ENCODE measurements at regions not wholly inside any gene's neighbourhood (a gene's known extent, or its start where the extent isn't known, plus 50 kb on each side); places are given as distances from the start of the nearest gene placed in this dataset.

GRCh38 chr2:173854141-173854540 lies 111.0 kb downstream of the SP3 start:
- no peak for ATAC-seq
- H3K27me3 Mint-ChIP-seq (ENCODE audit: low read depth): no peaks in the 10 kb centered on the region; the same call in 1 of the 2 replicates
- no peak for DNase-seq (ENCODE audit: low spot score)
- ChIA-PET POLR2A (no interaction called here), CTCF (no interaction called here)
- peaks cover 6% of the 10 kb centered on the region for H3K4me1 Mint-ChIP-seq
- no peak overlapping the region for H3K27ac Mint-ChIP-seq
- no peaks in the 10 kb centered on the region for H3K9me3 Mint-ChIP-seq
- no peaks in the 10 kb centered on the region for H3K36me3 Mint-ChIP-seq
- no peak for TF ChIP-seq NFE2L1 (CRISPR knock-in tag; IDR thresholded peaks at IDR 0.05)
- no peak for TF ChIP-seq ESRRA (CRISPR knock-in tag; IDR thresholded peaks at IDR 0.05; ENCODE audit: borderline replicate concordance)
- no peak for TF ChIP-seq CREM (CRISPR knock-in tag; IDR thresholded peaks at IDR 0.05)
- TF ChIP-seq CTCF (IDR thresholded peaks at IDR 0.05): no peak
- TF ChIP-seq TCF7 (CRISPR knock-in tag; IDR thresholded peaks at IDR 0.05; ENCODE audit: low read depth): no peak
- TF ChIP-seq NFATC4 (CRISPR knock-in tag; IDR thresholded peaks at IDR 0.05): no peak
- no peak for TF ChIP-seq ERG (CRISPR knock-in tag; IDR thresholded peaks at IDR 0.05)
- TF ChIP-seq CBFB (CRISPR knock-in tag; IDR thresholded peaks at IDR 0.05; ENCODE audit: low read depth): no peak
- TF ChIP-seq MXD4 (CRISPR knock-in tag; IDR thresholded peaks at IDR 0.05; ENCODE audit: borderline replicate concordance): no peak
- TF ChIP-seq JAZF1 (CRISPR knock-in tag; IDR thresholded peaks at IDR 0.05): no peak
- TF ChIP-seq EMX1 (CRISPR knock-in tag; IDR thresholded peaks at IDR 0.05): no peak
- no peak for TF ChIP-seq RORB (CRISPR knock-in tag; IDR thresholded peaks at IDR 0.05)
- TF ChIP-seq GTF2I (CRISPR knock-in tag; conservative IDR thresholded peaks at IDR 0.05): no peak
- no peak for TF ChIP-seq ATF1 (CRISPR knock-in tag; IDR thresholded peaks at IDR 0.05)
- no peak overlapping the region for H3K4me3 Mint-ChIP-seq

- H3K27ac Mint-ChIP-seq: no peak overlapping the region
- H3K9me3 Mint-ChIP-seq: no peaks in the 10 kb centered on the region
- no peak for ATAC-seq
- no peak for DNase-seq (ENCODE audit: low spot score)
- ChIA-PET POLR2A (no interaction called here), CTCF (no interaction called here)
- TF ChIP-seq CDX4 (CRISPR knock-in tag; IDR thresholded peaks at IDR 0.05; ENCODE audit: borderline replicate concordance) (no peak), NR3C1 (CRISPR knock-in tag; conservative IDR thresholded peaks at IDR 0.05; ENCODE audit: low read depth) (no peak), NFYB (CRISPR knock-in tag; conservative IDR thresholded peaks at IDR 0.05; ENCODE audit: low read depth) (no peak), NR2C2 (CRISPR knock-in tag; IDR thresholded peaks at IDR 0.05) (no peak), ETV6 (CRISPR knock-in tag; IDR thresholded peaks at IDR 0.05) (no peak), ESRRA (CRISPR knock-in tag; IDR thresholded peaks at IDR 0.05; ENCODE audit: borderline replicate concordance) (no peak), ZNF138 (CRISPR knock-in tag; conservative IDR thresholded peaks at IDR 0.05) (no peak), CTCF (IDR thresholded peaks at IDR 0.05) (no peak), EMX1 (CRISPR knock-in tag; IDR thresholded peaks at IDR 0.05) (no peak), MAX (CRISPR knock-in tag; IDR thresholded peaks at IDR 0.05) (no peak)
- H3K4me3 Mint-ChIP-seq: no peak overlapping the region
- peaks cover 9% of the 10 kb centered on the region for H3K4me1 Mint-ChIP-seq
- no peaks in the 10 kb centered on the region for H3K36me3 Mint-ChIP-seq
- no peaks in the 10 kb centered on the region; the same call in 1 of the 2 replicates for H3K27me3 Mint-ChIP-seq (ENCODE audit: low read depth)
Observed at GRCh38 chr2:173854840-173855239, 110.3 kb downstream of the SP3 start.

All from WTC11 (cell line).